HFFc6 (cell line): ENCODE measurements at regions not wholly inside any gene's neighbourhood (a gene's known extent, or its start where the extent isn't known, plus 50 kb on each side); places are given as distances from the start of the nearest gene placed in this dataset.

ENCODE experiments used
- DNase-seq: peaks from one replicate; pipeline ENCODE4 v3.0.0-alpha.2; 2018
- H3K27ac Mint-ChIP-seq: 2 replicates; pipeline ENCODE4 v1.8.0; 2020; ENCODE audit warnings: mild to moderate bottlenecking, mixed read lengths
- H3K27me3 Mint-ChIP-seq: 2 replicates; pipeline ENCODE4 v1.8.0; 2021; ENCODE audit warnings: mild to moderate bottlenecking, moderate library complexity, mixed read lengths; ENCODE audit not compliant: insufficient read depth
- H3K36me3 Mint-ChIP-seq: 2 replicates; pipeline ENCODE4 v1.8.0; 2021; ENCODE audit warnings: low read depth, mixed read lengths
- H3K4me1 Mint-ChIP-seq: 2 replicates; pipeline ENCODE4 v1.8.0; 2020; ENCODE audit warnings: low read depth, mixed read lengths
- H3K4me3 Mint-ChIP-seq: 2 replicates; pipeline ENCODE4 v1.8.0; 2020; ENCODE audit warnings: mild to moderate bottlenecking, moderate library complexity, mixed read lengths
- H3K9me3 Mint-ChIP-seq: 2 replicates; pipeline ENCODE4 v1.8.0; 2020; ENCODE audit warnings: mild to moderate bottlenecking, mixed read lengths
- TF ChIP-seq, protein P1 (sequence below): fragments of 200-600 bp; sonication (generic); IDR thresholded peaks from 2 replicates; pipeline ENCODE4 v1.5.0; 2021; ENCODE audit warnings: antibody characterized with exemption, mild to moderate bottlenecking

GRCh38 chr22:35138521-35138920 is 72.6 kb downstream of the ISX start:
- no peaks in the 10 kb centered on the region for H3K4me1 Mint-ChIP-seq
- H3K27ac Mint-ChIP-seq, result no peak overlapping the region
- H3K36me3 Mint-ChIP-seq, result no peaks in the 10 kb centered on the region
- DNase-seq, result no peak
- TF ChIP-seq, protein P1, sequence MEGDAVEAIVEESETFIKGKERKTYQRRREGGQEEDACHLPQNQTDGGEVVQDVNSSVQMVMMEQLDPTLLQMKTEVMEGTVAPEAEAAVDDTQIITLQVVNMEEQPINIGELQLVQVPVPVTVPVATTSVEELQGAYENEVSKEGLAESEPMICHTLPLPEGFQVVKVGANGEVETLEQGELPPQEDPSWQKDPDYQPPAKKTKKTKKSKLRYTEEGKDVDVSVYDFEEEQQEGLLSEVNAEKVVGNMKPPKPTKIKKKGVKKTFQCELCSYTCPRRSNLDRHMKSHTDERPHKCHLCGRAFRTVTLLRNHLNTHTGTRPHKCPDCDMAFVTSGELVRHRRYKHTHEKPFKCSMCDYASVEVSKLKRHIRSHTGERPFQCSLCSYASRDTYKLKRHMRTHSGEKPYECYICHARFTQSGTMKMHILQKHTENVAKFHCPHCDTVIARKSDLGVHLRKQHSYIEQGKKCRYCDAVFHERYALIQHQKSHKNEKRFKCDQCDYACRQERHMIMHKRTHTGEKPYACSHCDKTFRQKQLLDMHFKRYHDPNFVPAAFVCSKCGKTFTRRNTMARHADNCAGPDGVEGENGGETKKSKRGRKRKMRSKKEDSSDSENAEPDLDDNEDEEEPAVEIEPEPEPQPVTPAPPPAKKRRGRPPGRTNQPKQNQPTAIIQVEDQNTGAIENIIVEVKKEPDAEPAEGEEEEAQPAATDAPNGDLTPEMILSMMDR, result no peak
- peaks cover 8% of the 10 kb centered on the region; the same call in 1 of the 2 replicates for H3K9me3 Mint-ChIP-seq
- H3K27me3 Mint-ChIP-seq, result peaks cover 9% of the 10 kb centered on the region
- no peak overlapping the region for H3K4me3 Mint-ChIP-seq

GRCh38 chr22:35140879-35141745 is 75.2 kb downstream of the ISX start:
- no peak for DNase-seq
- H3K4me1 Mint-ChIP-seq, result no peaks in the 10 kb centered on the region
- peaks cover 5% of the 10 kb centered on the region; the same call in 1 of the 2 replicates for H3K27me3 Mint-ChIP-seq
- H3K9me3 Mint-ChIP-seq, result peaks cover 8% of the 10 kb centered on the region; the same call in 1 of the 2 replicates
- H3K36me3 Mint-ChIP-seq, result no peaks in the 10 kb centered on the region
- H3K27ac Mint-ChIP-seq, result no peak overlapping the region
- TF ChIP-seq, protein P1, result peak; percentile 30
- H3K4me3 Mint-ChIP-seq, result no peak overlapping the region

DNA sequence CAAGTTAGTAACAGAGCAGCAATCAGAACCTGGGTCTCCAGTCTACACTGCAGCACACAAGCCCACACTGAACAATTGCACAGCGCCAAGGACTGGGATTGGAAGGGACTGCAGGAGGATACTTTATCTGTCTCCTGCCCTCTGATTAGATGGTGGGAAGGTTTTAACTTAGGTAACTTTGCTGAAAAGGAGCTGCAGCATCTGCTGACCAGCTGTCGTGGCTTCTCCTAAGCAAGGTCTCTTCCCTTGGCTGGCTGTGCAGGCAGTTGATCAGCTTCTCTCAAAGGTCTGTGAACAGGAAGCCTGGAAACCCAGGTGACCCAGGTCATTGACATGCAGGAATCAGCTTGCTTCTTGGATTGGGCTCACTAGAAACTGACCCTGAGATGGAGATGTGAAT is 82.4 kb downstream of the ISX start:
- Mint-ChIP-seq H3K9me3 (no peaks in the 10 kb centered on the region), H3K4me3 (no peak overlapping the region), H3K27ac (no peak overlapping the region), H3K36me3 (no peaks in the 10 kb centered on the region), H3K27me3 (peaks cover 12% of the 10 kb centered on the region), H3K4me1 (no peaks in the 10 kb centered on the region)
- TF ChIP-seq, protein P1, result no peak
- DNase-seq, result no peak

DNA sequence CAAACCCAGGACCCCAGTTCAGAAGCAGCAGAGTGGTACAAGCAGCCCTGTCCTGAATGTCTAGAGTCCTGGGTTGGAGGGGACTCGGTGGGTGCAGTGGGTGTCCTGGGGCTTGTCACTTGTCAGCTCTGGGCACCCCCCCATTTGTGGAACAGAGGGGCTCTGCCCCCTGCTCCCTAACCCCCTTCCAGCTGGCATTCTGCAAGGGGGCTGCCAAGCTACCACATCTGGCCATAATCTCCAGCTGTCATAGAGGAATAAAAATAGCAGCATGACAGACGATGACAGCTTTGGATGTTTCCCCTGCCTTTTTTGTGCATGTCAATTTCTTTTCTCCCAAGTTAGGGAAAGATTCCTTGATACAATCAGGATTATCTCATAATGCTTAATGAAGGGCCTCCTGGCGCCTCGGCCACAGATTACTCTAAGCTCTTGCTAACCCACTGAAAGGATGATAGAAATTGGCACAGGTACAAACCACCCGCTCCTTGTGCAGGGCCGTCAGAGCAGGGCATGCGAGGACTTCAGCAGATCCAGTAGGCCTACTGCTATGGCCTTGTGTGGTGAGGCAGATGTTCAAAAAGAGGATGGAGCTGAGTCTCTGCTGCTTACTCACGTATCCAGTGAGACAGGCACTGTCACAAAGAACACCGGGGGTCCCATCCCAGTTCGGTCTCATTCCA is 83.0 kb downstream of the ISX start:
- no peak overlapping the region for H3K27ac Mint-ChIP-seq
- no peaks in the 10 kb centered on the region for H3K36me3 Mint-ChIP-seq
- no peak for DNase-seq
- peaks cover 12% of the 10 kb centered on the region for H3K27me3 Mint-ChIP-seq
- H3K4me3 Mint-ChIP-seq, result no peak overlapping the region
- TF ChIP-seq, protein P1, result no peak
- H3K4me1 Mint-ChIP-seq, result no peaks in the 10 kb centered on the region
- H3K9me3 Mint-ChIP-seq, result no peaks in the 10 kb centered on the region

- Mint-ChIP-seq H3K36me3 (no peaks in the 10 kb centered on the region), H3K27me3 (peaks cover 12% of the 10 kb centered on the region), H3K4me3 (no peak overlapping the region), H3K9me3 (no peaks in the 10 kb centered on the region), H3K4me1 (no peaks in the 10 kb centered on the region), H3K27ac (no peak overlapping the region)
- peak; percentile 26 for DNase-seq
- TF ChIP-seq, protein P1, result peak; percentile 92
Observed at GRCh38 chr22:35150183-35151107, 84.5 kb downstream of the ISX start.
